Islet precursor cell (in vitro differentiated cells): ENCODE measurements at regions not wholly inside any gene's neighbourhood (a gene's known extent, or its start where the extent isn't known, plus 50 kb on each side); places are given as distances from the start of the nearest gene placed in this dataset.

ENCODE experiments used
- DNase-seq: peaks from one replicate; pipeline ENCODE4 v3.0.0-alpha.2; 2018

GRCh38 chr12:17802657-17803641, 287.0 kb downstream of the RERGL start:
- DNase-seq, result peak; percentile 75

- DNase-seq, result no peak
Measured at GRCh38 chr12:17793854-17794253, 296.1 kb downstream of the RERGL start.

GRCh38 chr12:17778242-17778641, 311.8 kb downstream of the RERGL start:
- DNase-seq, result no peak

- no peak for DNase-seq
Measured at GRCh38 chr12:17763366-17763765, 326.6 kb downstream of the RERGL start.

GRCh38 chr12:17759982-17760381, 330.0 kb downstream of the RERGL start:
- DNase-seq, result no peak
